ENCODE measurements at regions not wholly inside any gene's neighbourhood (a gene's known extent, or its start where the extent isn't known, plus 50 kb on each side); places are given as distances from the start of the nearest gene placed in this dataset.

- no peaks in the 10 kb centered on the region for H3K9me3 Mint-ChIP-seq
- TF ChIP-seq, protein P1, sequence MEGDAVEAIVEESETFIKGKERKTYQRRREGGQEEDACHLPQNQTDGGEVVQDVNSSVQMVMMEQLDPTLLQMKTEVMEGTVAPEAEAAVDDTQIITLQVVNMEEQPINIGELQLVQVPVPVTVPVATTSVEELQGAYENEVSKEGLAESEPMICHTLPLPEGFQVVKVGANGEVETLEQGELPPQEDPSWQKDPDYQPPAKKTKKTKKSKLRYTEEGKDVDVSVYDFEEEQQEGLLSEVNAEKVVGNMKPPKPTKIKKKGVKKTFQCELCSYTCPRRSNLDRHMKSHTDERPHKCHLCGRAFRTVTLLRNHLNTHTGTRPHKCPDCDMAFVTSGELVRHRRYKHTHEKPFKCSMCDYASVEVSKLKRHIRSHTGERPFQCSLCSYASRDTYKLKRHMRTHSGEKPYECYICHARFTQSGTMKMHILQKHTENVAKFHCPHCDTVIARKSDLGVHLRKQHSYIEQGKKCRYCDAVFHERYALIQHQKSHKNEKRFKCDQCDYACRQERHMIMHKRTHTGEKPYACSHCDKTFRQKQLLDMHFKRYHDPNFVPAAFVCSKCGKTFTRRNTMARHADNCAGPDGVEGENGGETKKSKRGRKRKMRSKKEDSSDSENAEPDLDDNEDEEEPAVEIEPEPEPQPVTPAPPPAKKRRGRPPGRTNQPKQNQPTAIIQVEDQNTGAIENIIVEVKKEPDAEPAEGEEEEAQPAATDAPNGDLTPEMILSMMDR (conservative IDR thresholded peaks at IDR 0.05) = no peak
- no peaks in the 10 kb centered on the region for H3K36me3 Mint-ChIP-seq
These were observed 78.1 kb upstream of the TBX5 start for GRCh38 chr12:114483996-114484395.

GRCh38 chr12:114481200-114481535, 75.2 kb upstream of the TBX5 start:
- Mint-ChIP-seq H3K27me3 (peaks cover 81% of the 10 kb centered on the region), H3K27ac (no peak overlapping the region), H3K4me3 (peak overlapping the region; percentile 5), H3K9me3 (no peaks in the 10 kb centered on the region), H3K4me1 (ENCODE audit: unreplicated experiment) (peaks cover 5% of the 10 kb centered on the region), H3K36me3 (no peaks in the 10 kb centered on the region)
- TF ChIP-seq, protein P1 (conservative IDR thresholded peaks at IDR 0.05) = no peak
- no peak for DNase-seq (ENCODE audit: extremely low spot score, unreplicated experiment)

More at GRCh38 chr12:114483996-114484395, 78.1 kb upstream of the TBX5 start:
- Mint-ChIP-seq H3K4me1 (ENCODE audit: unreplicated experiment) (peaks cover 5% of the 10 kb centered on the region), H3K4me3 (no peak overlapping the region), H3K27me3 (peaks cover 79% of the 10 kb centered on the region), H3K27ac (no peak overlapping the region)
- DNase-seq (ENCODE audit: extremely low spot score, unreplicated experiment) = no peak

DNA sequence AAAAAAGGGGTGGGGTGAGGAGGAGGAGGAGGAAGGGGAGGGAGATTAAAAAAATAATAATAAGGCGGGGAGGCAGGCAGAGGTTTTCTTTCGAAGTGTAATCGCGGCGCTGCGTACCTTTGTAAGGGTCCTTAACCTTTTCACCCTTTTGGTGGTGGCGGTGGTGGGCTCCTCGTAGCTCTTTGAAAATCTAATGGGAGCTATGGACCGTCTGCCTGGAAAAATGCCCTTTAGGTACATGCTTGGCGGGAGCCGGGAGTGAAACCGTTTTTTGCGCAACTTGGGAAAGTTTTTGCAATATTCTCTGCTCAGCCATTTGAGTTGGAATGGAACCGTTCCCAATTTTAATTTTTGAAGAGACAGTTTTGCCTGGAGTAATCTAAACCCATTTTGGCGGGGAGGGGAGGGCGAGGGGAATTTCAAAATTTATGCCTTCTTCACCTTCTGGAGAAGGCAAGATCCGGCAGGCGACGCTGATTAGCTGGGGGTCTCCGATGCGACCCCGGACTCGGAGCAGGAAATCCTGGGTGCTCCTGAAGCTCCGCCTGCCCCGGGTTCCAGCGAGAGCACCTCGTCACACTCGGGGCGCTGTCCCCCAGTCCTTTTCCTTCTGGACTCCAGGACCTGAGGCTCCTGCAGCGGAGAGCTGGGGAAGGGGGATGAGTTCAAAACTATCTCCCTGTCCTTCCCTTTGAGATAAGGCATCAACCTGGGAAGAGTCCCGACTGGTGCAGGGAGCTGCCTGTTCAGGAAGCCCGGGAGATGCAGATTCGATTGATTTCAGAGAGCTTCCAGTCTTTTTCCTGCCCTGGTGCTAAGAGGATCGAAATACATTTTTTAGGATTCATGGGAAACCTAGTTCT, 74.6 kb upstream of the TBX5 start:
- Mint-ChIP-seq H3K4me3 (peak overlapping the region; percentile 84), H3K27ac (no peak overlapping the region), H3K27me3 (peaks cover 83% of the 10 kb centered on the region), H3K4me1 (ENCODE audit: unreplicated experiment) (peaks cover 5% of the 10 kb centered on the region), H3K36me3 (no peaks in the 10 kb centered on the region), H3K9me3 (no peaks in the 10 kb centered on the region)
- DNase-seq (ENCODE audit: extremely low spot score, unreplicated experiment) = no peak
- TF ChIP-seq, protein P1 (conservative IDR thresholded peaks at IDR 0.05) = no peak

GRCh38 chr12:114479831-114480230, 73.9 kb upstream of the TBX5 start:
- DNase-seq (ENCODE audit: extremely low spot score, unreplicated experiment) = no peak
- TF ChIP-seq, protein P1 (conservative IDR thresholded peaks at IDR 0.05) = no peak

DNA sequence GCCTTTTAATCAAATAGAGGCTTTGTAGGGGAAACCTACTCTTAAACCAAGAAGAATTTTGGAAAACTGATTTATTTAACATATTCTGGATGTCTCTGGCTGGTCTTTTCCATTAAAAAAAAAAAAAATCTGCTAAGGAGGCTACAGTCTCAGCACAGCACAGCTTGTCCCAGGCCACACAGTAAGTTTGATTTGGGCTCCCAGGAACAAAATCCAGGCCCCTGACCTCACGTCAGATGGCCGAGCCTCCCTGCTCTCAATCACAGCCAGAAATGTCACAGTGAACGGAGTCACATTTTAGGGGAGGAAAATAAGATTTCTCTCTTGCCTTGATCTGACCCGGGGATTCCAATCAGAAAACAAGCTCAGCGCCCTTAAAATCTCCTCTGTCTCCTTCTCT, 72.9 kb upstream of the TBX5 start:
- DNase-seq (ENCODE audit: extremely low spot score, unreplicated experiment) = no peak
- TF ChIP-seq, protein P1 (conservative IDR thresholded peaks at IDR 0.05) = no peak
- Mint-ChIP-seq H3K4me3 (peak overlapping the region; percentile 5), H3K27ac (no peak overlapping the region), H3K4me1 (ENCODE audit: unreplicated experiment) (peaks cover 5% of the 10 kb centered on the region), H3K9me3 (no peaks in the 10 kb centered on the region), H3K27me3 (peaks cover 94% of the 10 kb centered on the region), H3K36me3 (no peaks in the 10 kb centered on the region)

More at GRCh38 chr12:114479831-114480230, 73.9 kb upstream of the TBX5 start:
- no peaks in the 10 kb centered on the region for H3K9me3 Mint-ChIP-seq
- peaks cover 5% of the 10 kb centered on the region for H3K4me1 Mint-ChIP-seq (ENCODE audit: unreplicated experiment)
- peaks cover 90% of the 10 kb centered on the region for H3K27me3 Mint-ChIP-seq
- peak overlapping the region; percentile 84 for H3K4me3 Mint-ChIP-seq
- H3K36me3 Mint-ChIP-seq = no peaks in the 10 kb centered on the region
- H3K27ac Mint-ChIP-seq = no peak overlapping the region

Measured in type B pancreatic cell (in vitro differentiated cells).